ENCODE measurements at regions not wholly inside any gene's neighbourhood (a gene's known extent, or its start where the extent isn't known, plus 50 kb on each side); places are given as distances from the start of the nearest gene placed in this dataset.

- no peak overlapping the region for H2AFZ ChIP-seq
- H3K9me3 ChIP-seq (ENCODE audit: insufficient read depth, low read depth): no peaks in the 10 kb centered on the region
- H3K79me2 ChIP-seq (ENCODE audit: low read depth): no peaks in the 10 kb centered on the region
- ChIA-PET CTCF (no interaction called here), POLR2A (ENCODE audit: unreplicated experiment) (no interaction called here)
- intact Hi-C loops (cut with micrococcal nuclease; ENCODE audit: unreplicated experiment): no loop called here
- H3K9me2 ChIP-seq (ENCODE audit: insufficient read depth): no peaks in the 10 kb centered on the region
- TF ChIP-seq EZH2 (IDR thresholded peaks at IDR 0.05; ENCODE audit: low read depth): no peak
- TF ChIP-seq CTCF (conservative IDR thresholded peaks at IDR 0.05): no peak
- no peak overlapping the region for H3K27ac ChIP-seq
- no peak overlapping the region for H3K4me3 ChIP-seq
- H3K4me1 ChIP-seq (replicated peaks; ENCODE audit: insufficient read depth): no peaks in the 10 kb centered on the region
- no peaks in the 10 kb centered on the region for H3K27me3 ChIP-seq (ENCODE audit: insufficient read depth, low read depth)
- no peaks in the 10 kb centered on the region for H3F3A ChIP-seq (ENCODE audit: insufficient read depth, low read depth)
- H3K36me3 ChIP-seq (ENCODE audit: low read depth): no peaks in the 10 kb centered on the region
- DNase-seq: no peak
- H4K20me1 ChIP-seq (ENCODE audit: insufficient read depth): no peaks in the 10 kb centered on the region
- H3K4me2 ChIP-seq: no peak overlapping the region
- BruUV-seq (replicated peaks): no TSS peak
Measured at GRCh38 chr2:19527771-19528170, 169.3 kb upstream of the OSR1 start.

GRCh38 chr2:19525313-19525712, 166.9 kb upstream of the OSR1 start:
- Histone ChIP-seq H3K4me3 (no peak overlapping the region), H3K9me3 (ENCODE audit: insufficient read depth, low read depth) (no peaks in the 10 kb centered on the region; the same call in 1 of the 2 replicates), H3K27me3 (ENCODE audit: insufficient read depth, low read depth) (no peaks in the 10 kb centered on the region), H3K36me3 (ENCODE audit: low read depth) (no peaks in the 10 kb centered on the region), H3F3A (ENCODE audit: insufficient read depth, low read depth) (no peaks in the 10 kb centered on the region), H3K9me2 (ENCODE audit: insufficient read depth) (no peaks in the 10 kb centered on the region), H3K4me2 (no peak overlapping the region), H3K27ac (no peak overlapping the region), H4K20me1 (ENCODE audit: insufficient read depth) (no peaks in the 10 kb centered on the region), H3K79me2 (ENCODE audit: low read depth) (no peaks in the 10 kb centered on the region), H2AFZ (no peak overlapping the region), H3K4me1 (replicated peaks; ENCODE audit: insufficient read depth) (no peaks in the 10 kb centered on the region)
- ChIA-PET CTCF (no interaction called here), POLR2A (ENCODE audit: unreplicated experiment) (no interaction called here)
- no peak for DNase-seq
- BruUV-seq (replicated peaks): no TSS peak
- intact Hi-C loops (cut with micrococcal nuclease; ENCODE audit: unreplicated experiment): no loop called here
- TF ChIP-seq EZH2 (IDR thresholded peaks at IDR 0.05; ENCODE audit: low read depth): no peak
- TF ChIP-seq CTCF (conservative IDR thresholded peaks at IDR 0.05): no peak

- Histone ChIP-seq H3K4me2 (no peak overlapping the region), H3K4me1 (replicated peaks; ENCODE audit: insufficient read depth) (no peaks in the 10 kb centered on the region), H2AFZ (no peak overlapping the region), H3K79me2 (ENCODE audit: low read depth) (no peaks in the 10 kb centered on the region), H3K27me3 (ENCODE audit: insufficient read depth, low read depth) (no peaks in the 10 kb centered on the region), H3K27ac (no peak overlapping the region), H3K4me3 (no peak overlapping the region), H3K9me3 (ENCODE audit: insufficient read depth, low read depth) (peaks cover 9% of the 10 kb centered on the region; the same call in 1 of the 2 replicates), H3K36me3 (ENCODE audit: low read depth) (no peaks in the 10 kb centered on the region), H4K20me1 (ENCODE audit: insufficient read depth) (no peaks in the 10 kb centered on the region), H3F3A (ENCODE audit: insufficient read depth, low read depth) (no peaks in the 10 kb centered on the region), H3K9me2 (ENCODE audit: insufficient read depth) (no peaks in the 10 kb centered on the region)
- no TSS peak for BruUV-seq (replicated peaks)
- ChIA-PET CTCF (no interaction called here), POLR2A (ENCODE audit: unreplicated experiment) (no interaction called here)
- TF ChIP-seq EZH2 (IDR thresholded peaks at IDR 0.05; ENCODE audit: low read depth) (no peak), CTCF (conservative IDR thresholded peaks at IDR 0.05) (no peak)
- DNase-seq: no peak
- intact Hi-C loops (cut with micrococcal nuclease; ENCODE audit: unreplicated experiment): no loop called here
Measured at GRCh38 chr2:19519045-19519444, 160.6 kb upstream of the OSR1 start.
